OCI-LY7 (cell line): ENCODE measurements at regions not wholly inside any gene's neighbourhood (a gene's known extent, or its start where the extent isn't known, plus 50 kb on each side); places are given as distances from the start of the nearest gene placed in this dataset.
"Not testable (repeated sequence)": the region's sequence is repeated elsewhere in the genome, so short reads cannot be mapped to it uniquely, and the experiment has no call there.

Experiments used
- BruUV-seq: library from RNA; stranded (reverse); fragments of 400-500 nt; replicated peaks from 2 replicates; lab custom pipeline; 2021; lab: Mats Ljungman, UMichigan
- CTCF ChIA-PET: fragments of 300-600 bp; sonication (Branson Sonifier 250); formaldehyde crosslinking; loops from one replicate; lab custom pipeline; 2022; ENCODE audit warnings: antibody characterized with exemption; ENCODE audit not compliant: unreplicated experiment; lab: Charles Lee
- POLR2A ChIA-PET: fragments of 300-600 bp; sonication (Branson Sonifier 250); formaldehyde crosslinking; loops from one replicate; lab custom pipeline; 2022; ENCODE audit warnings: antibody characterized with exemption; lab: Charles Lee
- DNase-seq: peaks from one replicate; pipeline ENCODE4 v3.0.0-alpha.2; 2015; ENCODE audit warnings: low spot score
- H2AFZ ChIP-seq: fragments of 200-600 bp; sonication (generic), shearing (Covaris generic); 2 replicates; pipeline ENCODE4 v1.6.1; 2014; ENCODE audit warnings: mild to moderate bottlenecking, antibody characterized with exemption, low read length, moderate library complexity
- H3K27ac ChIP-seq: fragments of 200-600 bp; sonication (generic); 2 replicates; pipeline ENCODE4 v1.5.1; 2014; ENCODE audit warnings: mixed run types, low read depth, mild to moderate bottlenecking, moderate library complexity, low read length, inconsistent platforms; ENCODE audit not compliant: poor library complexity, severe bottlenecking
- H3K36me3 ChIP-seq: fragments of 200-600 bp; sonication (generic); 2 replicates; pipeline ENCODE4 v1.6.1; 2014; ENCODE audit warnings: mild to moderate bottlenecking, antibody characterized with exemption, low read length, moderate library complexity, mixed read lengths; ENCODE audit not compliant: insufficient read depth
- H3K4me1 ChIP-seq: fragments of 200-600 bp; sonication (generic); 2 replicates; pipeline ENCODE4 v1.5.1; 2014; ENCODE audit warnings: mild to moderate bottlenecking, low read length; ENCODE audit not compliant: insufficient read depth, poor library complexity, severe bottlenecking
- H3K4me2 ChIP-seq: fragments of 200-600 bp; sonication (generic); 2 replicates; pipeline ENCODE4 v1.6.1; 2014; ENCODE audit warnings: mild to moderate bottlenecking, low read length
- H3K4me3 ChIP-seq: fragments of 200-600 bp; sonication (generic); 2 replicates; pipeline ENCODE4 v1.5.1; 2014; ENCODE audit warnings: mild to moderate bottlenecking, low read depth, low read length; ENCODE audit not compliant: poor library complexity, severe bottlenecking
- H3K79me2 ChIP-seq: fragments of 200-600 bp; sonication (generic); 2 replicates; pipeline ENCODE4 v1.6.1; 2016; ENCODE audit warnings: low read depth, mild to moderate bottlenecking, low read length, moderate library complexity, mixed read lengths; ENCODE audit not compliant: insufficient read depth
- H3K9me2 ChIP-seq: fragments of 200-600 bp; sonication (generic); 2 replicates; pipeline ENCODE4 v1.6.1; 2016; ENCODE audit warnings: mild to moderate bottlenecking, low read length, mixed read lengths; ENCODE audit not compliant: insufficient read depth
- H3K9me3 ChIP-seq: fragments of 200-600 bp; sonication (generic); 2 replicates; pipeline ENCODE4 v1.6.1; 2014; ENCODE audit warnings: mild to moderate bottlenecking, mixed run types, low read length, mixed read lengths
- H4K20me1 ChIP-seq: fragments of 200-600 bp; sonication (generic); 2 replicates; pipeline ENCODE4 v1.6.1; 2014; ENCODE audit warnings: mild to moderate bottlenecking, antibody characterized with exemption, low read length, moderate library complexity, mixed read lengths; ENCODE audit not compliant: insufficient read depth
- EZH2phosphoT487 ChIP-seq: fragments of 200-600 bp; sonication (generic); IDR thresholded peaks from 2 replicates; pipeline ENCODE4 v1.6.1; 2018; ENCODE audit warnings: low read depth, borderline replicate concordance, mild to moderate bottlenecking, mixed run types, antibody characterized with exemption, low read length, moderate library complexity, mixed read lengths
- intact Hi-C: fragments of 100-400 bp; cut with micrococcal nuclease; formaldehyde crosslinking; loops from one replicate; pipeline ENCODE4 v1.10.0; 2022; ENCODE audit not compliant: unreplicated experiment
- TF ChIP-seq, protein P1 (sequence below): fragments of 200-600 bp; sonication (generic); conservative IDR thresholded peaks from 2 replicates; pipeline ENCODE4 v1.5.1; 2014; ENCODE audit warnings: mild to moderate bottlenecking, antibody characterized with exemption, low read length, moderate library complexity, mixed read lengths

GRCh38 chr2:220373878-220374277, 746.4 kb downstream of the SLC4A3 start:
- DNase-seq, result no peak
- intact Hi-C loops, result no loop called here
- Histone ChIP-seq H3K36me3 (no peaks in the 10 kb centered on the region), H4K20me1 (no peaks in the 10 kb centered on the region; the same call in 1 of the 2 replicates), H3K27ac (no peak overlapping the region), H3K9me3 (no peaks in the 10 kb centered on the region), H3K4me2 (no peak overlapping the region), H3K79me2 (no peaks in the 10 kb centered on the region), H3K4me1 (no peaks in the 10 kb centered on the region), H2AFZ (no peak overlapping the region), H3K9me2 (no peaks in the 10 kb centered on the region), H3K4me3 (no peak overlapping the region)
- no TSS peak for BruUV-seq
- TF ChIP-seq, protein P1, sequence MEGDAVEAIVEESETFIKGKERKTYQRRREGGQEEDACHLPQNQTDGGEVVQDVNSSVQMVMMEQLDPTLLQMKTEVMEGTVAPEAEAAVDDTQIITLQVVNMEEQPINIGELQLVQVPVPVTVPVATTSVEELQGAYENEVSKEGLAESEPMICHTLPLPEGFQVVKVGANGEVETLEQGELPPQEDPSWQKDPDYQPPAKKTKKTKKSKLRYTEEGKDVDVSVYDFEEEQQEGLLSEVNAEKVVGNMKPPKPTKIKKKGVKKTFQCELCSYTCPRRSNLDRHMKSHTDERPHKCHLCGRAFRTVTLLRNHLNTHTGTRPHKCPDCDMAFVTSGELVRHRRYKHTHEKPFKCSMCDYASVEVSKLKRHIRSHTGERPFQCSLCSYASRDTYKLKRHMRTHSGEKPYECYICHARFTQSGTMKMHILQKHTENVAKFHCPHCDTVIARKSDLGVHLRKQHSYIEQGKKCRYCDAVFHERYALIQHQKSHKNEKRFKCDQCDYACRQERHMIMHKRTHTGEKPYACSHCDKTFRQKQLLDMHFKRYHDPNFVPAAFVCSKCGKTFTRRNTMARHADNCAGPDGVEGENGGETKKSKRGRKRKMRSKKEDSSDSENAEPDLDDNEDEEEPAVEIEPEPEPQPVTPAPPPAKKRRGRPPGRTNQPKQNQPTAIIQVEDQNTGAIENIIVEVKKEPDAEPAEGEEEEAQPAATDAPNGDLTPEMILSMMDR, result no peak
- TF ChIP-seq EZH2phosphoT487, result no peak
- POLR2A ChIA-PET, result no interaction called here
- CTCF ChIA-PET, result no interaction called here

DNA sequence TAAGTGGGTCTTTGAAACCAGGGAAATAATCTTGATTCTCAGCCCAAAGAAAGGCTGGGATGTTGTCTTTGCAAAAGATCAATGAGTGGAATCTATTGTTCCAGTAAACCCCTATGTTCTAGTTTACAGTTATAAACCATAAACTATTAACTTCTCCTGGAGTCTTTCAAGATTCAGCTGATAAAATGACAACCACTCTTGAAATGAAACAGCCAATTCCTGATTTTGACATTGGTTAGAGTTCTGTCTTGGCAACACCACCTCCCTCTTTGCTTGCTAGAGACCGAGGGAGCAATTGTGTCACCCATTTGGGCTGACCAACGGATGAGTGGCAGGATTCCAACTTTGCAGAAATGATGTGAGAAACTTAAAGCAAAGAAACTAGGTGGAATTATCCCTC, 746.9 kb downstream of the SLC4A3 start:
- DNase-seq, result no peak
- H3K4me3 ChIP-seq, result no peak overlapping the region
- H3K9me2 ChIP-seq, result no peaks in the 10 kb centered on the region
- CTCF ChIA-PET, result no interaction called here
- H3K36me3 ChIP-seq, result no peaks in the 10 kb centered on the region
- intact Hi-C loops, result no loop called here
- H4K20me1 ChIP-seq, result no peaks in the 10 kb centered on the region; the same call in 1 of the 2 replicates
- no peak overlapping the region for H3K4me2 ChIP-seq
- POLR2A ChIA-PET, result no interaction called here
- TF ChIP-seq, protein P1, result no peak
- TF ChIP-seq EZH2phosphoT487, result no peak
- H3K27ac ChIP-seq, result no peak overlapping the region
- no peaks in the 10 kb centered on the region for H3K79me2 ChIP-seq
- BruUV-seq, result no TSS peak
- no peaks in the 10 kb centered on the region for H3K9me3 ChIP-seq
- no peak overlapping the region for H2AFZ ChIP-seq
- H3K4me1 ChIP-seq, result no peaks in the 10 kb centered on the region

GRCh38 chr2:220377482-220378155, 750.2 kb downstream of the SLC4A3 start:
- CTCF ChIA-PET, result no interaction called here
- H4K20me1 ChIP-seq, result no peaks in the 10 kb centered on the region
- POLR2A ChIA-PET, result interaction anchor here (0.6 kb wide), 1 partner anchor 137 kb away, joined by 7 read pairs; no protein-coding TSS in a partner anchor
- no peaks in the 10 kb centered on the region for H3K9me2 ChIP-seq
- BruUV-seq, result no TSS peak
- TF ChIP-seq, protein P1, result no peak
- no peak for TF ChIP-seq EZH2phosphoT487
- no peak overlapping the region for H2AFZ ChIP-seq
- H3K36me3 ChIP-seq, result no peaks in the 10 kb centered on the region
- H3K79me2 ChIP-seq, result no peaks in the 10 kb centered on the region
- H3K9me3 ChIP-seq, result no peaks in the 10 kb centered on the region
- DNase-seq, result no peak
- intact Hi-C loops, result no loop called here
- H3K4me3 ChIP-seq, result no peak overlapping the region
- H3K27ac ChIP-seq, result no peak overlapping the region
- no peaks in the 10 kb centered on the region for H3K4me1 ChIP-seq
- H3K4me2 ChIP-seq, result no peak overlapping the region

DNA sequence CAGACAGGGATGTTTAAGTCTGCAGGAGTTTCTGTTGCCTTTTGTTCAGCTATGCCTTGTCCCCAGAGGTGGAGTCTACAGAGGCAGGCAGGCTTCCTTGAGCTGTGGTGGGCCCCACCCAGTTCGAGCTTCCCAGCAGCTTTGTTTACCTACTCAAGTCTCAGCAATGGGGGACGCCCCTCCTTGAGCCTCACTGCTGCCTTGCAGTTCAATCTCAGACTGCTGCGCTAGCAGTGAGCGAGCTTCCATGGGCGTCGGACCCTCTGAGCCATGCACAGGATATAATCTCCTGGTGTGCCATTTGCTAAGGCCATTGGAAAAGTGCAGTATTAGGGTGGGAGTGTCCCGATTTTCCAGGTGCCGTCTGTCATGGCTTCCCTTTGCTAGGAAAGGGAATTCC, 760.3 kb downstream of the SLC4A3 start:
- H3K9me2 ChIP-seq, H3K9me3 ChIP-seq, intact Hi-C loops, H3K4me3 ChIP-seq, H4K20me1 ChIP-seq, H3K27ac ChIP-seq, H3K4me1 ChIP-seq, H3K79me2 ChIP-seq, BruUV-seq, H3K36me3 ChIP-seq, H3K4me2 ChIP-seq, DNase-seq, CTCF ChIA-PET, POLR2A ChIA-PET, H2AFZ ChIP-seq: not testable (repeated sequence)
